ENCODE measurements at regions not wholly inside any gene's neighbourhood (a gene's known extent, or its start where the extent isn't known, plus 50 kb on each side); places are given as distances from the start of the nearest gene placed in this dataset.

- DNase-seq (ENCODE audit: extremely low spot score), result no peak
- TF ChIP-seq FOXA1 (IDR thresholded peaks at IDR 0.05), result no peak
- TF ChIP-seq L3MBTL2 (conservative IDR thresholded peaks at IDR 0.05), result no peak
- POLR2A ChIA-PET, result no interaction called here
- CTCF ChIA-PET, result no interaction called here
These were observed 340.8 kb downstream of the RPS24 start for GRCh38 chr10:78374331-78375028.

- CTCF ChIA-PET, result no interaction called here
- TF ChIP-seq FOXK2 (IDR thresholded peaks at IDR 0.05) (no peak), SP1 (IDR thresholded peaks at IDR 0.05) (no peak), PKNOX1 (IDR thresholded peaks at IDR 0.05) (no peak), CTBP1 (IDR thresholded peaks at IDR 0.05; ENCODE audit: borderline replicate concordance) (no peak), TARDBP (IDR thresholded peaks at IDR 0.05) (no peak)
- no peak for DNase-seq (ENCODE audit: extremely low spot score)
- POLR2A ChIA-PET, result no interaction called here
These were observed 342.5 kb downstream of the RPS24 start for GRCh38 chr10:78375854-78376785.

- POLR2A ChIA-PET, result no interaction called here
- DNase-seq (ENCODE audit: extremely low spot score), result no peak
- TF ChIP-seq SP1 (IDR thresholded peaks at IDR 0.05) (no peak), NFRKB (IDR thresholded peaks at IDR 0.05) (no peak), SUZ12 (IDR thresholded peaks at IDR 0.05) (no peak), L3MBTL2 (conservative IDR thresholded peaks at IDR 0.05) (no peak), LEF1 (IDR thresholded peaks at IDR 0.05; ENCODE audit: borderline replicate concordance) (no peak), BHLHE40 (IDR thresholded peaks at IDR 0.05; ENCODE audit: borderline replicate concordance) (no peak), FOXK2 (IDR thresholded peaks at IDR 0.05) (no peak), FOXM1 (IDR thresholded peaks at IDR 0.05; ENCODE audit: borderline replicate concordance) (no peak), ARNT (IDR thresholded peaks at IDR 0.05) (no peak), CTBP1 (IDR thresholded peaks at IDR 0.05; ENCODE audit: borderline replicate concordance) (no peak), HDGF (IDR thresholded peaks at IDR 0.05; ENCODE audit: borderline replicate concordance) (no peak), ELF4 (IDR thresholded peaks at IDR 0.05) (no peak), FOXA1 (IDR thresholded peaks at IDR 0.05) (no peak), PKNOX1 (IDR thresholded peaks at IDR 0.05) (no peak), ZNF384 (IDR thresholded peaks at IDR 0.05) (no peak), TARDBP (IDR thresholded peaks at IDR 0.05) (no peak)
These were observed 343.7 kb downstream of the RPS24 start for GRCh38 chr10:78377356-78377755.

GRCh38 chr10:78378192-78378591, 344.5 kb downstream of the RPS24 start:
- POLR2A ChIA-PET, result no interaction called here
- CTCF ChIA-PET, result no interaction called here
- no peak for DNase-seq (ENCODE audit: extremely low spot score)
- TF ChIP-seq FOXM1 (IDR thresholded peaks at IDR 0.05; ENCODE audit: borderline replicate concordance) (no peak), ELF4 (IDR thresholded peaks at IDR 0.05) (no peak), BHLHE40 (IDR thresholded peaks at IDR 0.05; ENCODE audit: borderline replicate concordance) (no peak), TARDBP (IDR thresholded peaks at IDR 0.05) (no peak), SP1 (IDR thresholded peaks at IDR 0.05) (no peak), PKNOX1 (IDR thresholded peaks at IDR 0.05) (no peak), CTBP1 (IDR thresholded peaks at IDR 0.05; ENCODE audit: borderline replicate concordance) (no peak), ARNT (IDR thresholded peaks at IDR 0.05) (no peak), SUZ12 (IDR thresholded peaks at IDR 0.05) (no peak), L3MBTL2 (conservative IDR thresholded peaks at IDR 0.05) (no peak), FOXA1 (IDR thresholded peaks at IDR 0.05) (no peak), FOXK2 (IDR thresholded peaks at IDR 0.05) (no peak), HDGF (IDR thresholded peaks at IDR 0.05; ENCODE audit: borderline replicate concordance) (no peak), NFRKB (IDR thresholded peaks at IDR 0.05) (no peak), ZNF384 (IDR thresholded peaks at IDR 0.05) (no peak), LEF1 (IDR thresholded peaks at IDR 0.05; ENCODE audit: borderline replicate concordance) (no peak)

More at GRCh38 chr10:78377356-78377755, 343.7 kb downstream of the RPS24 start:
- CTCF ChIA-PET, result no interaction called here

GRCh38 chr10:78381107-78381506, 347.4 kb downstream of the RPS24 start:
- TF ChIP-seq FOXK2 (IDR thresholded peaks at IDR 0.05), result no peak
- no peak for TF ChIP-seq HDGF (IDR thresholded peaks at IDR 0.05; ENCODE audit: borderline replicate concordance)
- TF ChIP-seq SP1 (IDR thresholded peaks at IDR 0.05), result no peak
- no peak for TF ChIP-seq TARDBP (IDR thresholded peaks at IDR 0.05)
- no peak for TF ChIP-seq LEF1 (IDR thresholded peaks at IDR 0.05; ENCODE audit: borderline replicate concordance)
- TF ChIP-seq PKNOX1 (IDR thresholded peaks at IDR 0.05), result 0 out of 2 replicates have a peak, but pooled peaks have one; percentile 18
- TF ChIP-seq ZNF384 (IDR thresholded peaks at IDR 0.05), result no peak
- no peak for TF ChIP-seq CTBP1 (IDR thresholded peaks at IDR 0.05; ENCODE audit: borderline replicate concordance)
- TF ChIP-seq FOXM1 (IDR thresholded peaks at IDR 0.05; ENCODE audit: borderline replicate concordance), result no peak
- peak; percentile 46 for DNase-seq (ENCODE audit: extremely low spot score)
- POLR2A ChIA-PET, result no interaction called here
- CTCF ChIA-PET, result interaction anchor here (0.8 kb wide), 1 partner anchor 9 kb away, joined by 3 read pairs; no protein-coding TSS in a partner anchor

Data from HEK293T (cell line).